CD1c-positive myeloid dendritic cell (primary cell): ENCODE measurements at regions not wholly inside any gene's neighbourhood (a gene's known extent, or its start where the extent isn't known, plus 50 kb on each side); places are given as distances from the start of the nearest gene placed in this dataset.

Experiments
- DNase-seq: peaks from one replicate; pipeline ENCODE4 v3.0.0-alpha.2; 2016; ENCODE audit errors: extremely low spot score

GRCh38 chr15:61682891-61683735, 377.1 kb downstream of the VPS13C start:
- no peak for DNase-seq

GRCh38 chr15:61681676-61682075, 378.6 kb downstream of the VPS13C start:
- DNase-seq, result no peak

- DNase-seq, result peak; percentile 11
Observed at GRCh38 chr15:61681038-61681418, 379.2 kb downstream of the VPS13C start.

GRCh38 chr15:61680260-61681037, 379.8 kb downstream of the VPS13C start:
- DNase-seq, result no peak

GRCh38 chr15:61671736-61672135, 388.5 kb downstream of the VPS13C start:
- no peak for DNase-seq

- no peak for DNase-seq
Observed at GRCh38 chr15:61668444-61668843, 391.8 kb downstream of the VPS13C start.

GRCh38 chr15:61661791-61662190, 398.5 kb downstream of the VPS13C start:
- no peak for DNase-seq

GRCh38 chr15:61660579-61660978, 399.7 kb downstream of the VPS13C start:
- DNase-seq, result no peak

- no peak for DNase-seq
Observed at GRCh38 chr15:61659566-61660190, 400.6 kb downstream of the VPS13C start.

GRCh38 chr15:61657461-61657860, 402.8 kb downstream of the VPS13C start:
- no peak for DNase-seq

- no peak for DNase-seq
Observed at GRCh38 chr15:61656391-61656790, 403.9 kb downstream of the VPS13C start.

- DNase-seq, result no peak
Observed at GRCh38 chr15:61655881-61656280, 404.4 kb downstream of the VPS13C start.

GRCh38 chr15:61654918-61655317, 405.3 kb downstream of the VPS13C start:
- no peak for DNase-seq

- DNase-seq, result no peak
Observed at GRCh38 chr15:61654002-61654740, 406.1 kb downstream of the VPS13C start.

- DNase-seq, result no peak
Observed at GRCh38 chr15:61653110-61653509, 407.1 kb downstream of the VPS13C start.

- DNase-seq, result no peak
Observed at GRCh38 chr15:61651267-61651666, 409.0 kb downstream of the VPS13C start.

GRCh38 chr15:61649046-61649445, 411.2 kb downstream of the VPS13C start:
- DNase-seq, result peak; percentile 80

GRCh38 chr15:61644550-61644949, 415.4 kb upstream of the RORA start:
- no peak for DNase-seq

GRCh38 chr15:61641645-61642044, 412.5 kb upstream of the RORA start:
- DNase-seq, result no peak

- DNase-seq, result no peak
Observed at GRCh38 chr15:61640756-61641155, 411.7 kb upstream of the RORA start.

- no peak for DNase-seq
Observed at GRCh38 chr15:61639491-61639890, 410.4 kb upstream of the RORA start.

- DNase-seq, result no peak
Observed at GRCh38 chr15:61634837-61635236, 405.7 kb upstream of the RORA start.
